ENCODE measurements at regions not wholly inside any gene's neighbourhood (a gene's known extent, or its start where the extent isn't known, plus 50 kb on each side); places are given as distances from the start of the nearest gene placed in this dataset.

GRCh38 chr18:42611134-42611533 is 504.4 kb downstream of the RIT2 start:
- ATAC-seq (ENCODE audit: low FRiP score) (no peak), DNase-seq (ENCODE audit: low spot score) (no peak)
- TF ChIP-seq CTCF (IDR thresholded peaks at IDR 0.05): no peak

- DNase-seq (ENCODE audit: low spot score) (no peak), ATAC-seq (ENCODE audit: low FRiP score) (no peak)
- TF ChIP-seq CTCF (IDR thresholded peaks at IDR 0.05): no peak
Observed at GRCh38 chr18:42614619-42615293, 500.7 kb downstream of the RIT2 start.

GRCh38 chr18:42617221-42617620 is 498.3 kb downstream of the RIT2 start:
- ATAC-seq (ENCODE audit: low FRiP score): no peak
- DNase-seq (ENCODE audit: low spot score): no peak
- no peak for TF ChIP-seq CTCF (IDR thresholded peaks at IDR 0.05)

GRCh38 chr18:42619771-42620170 is 495.7 kb downstream of the RIT2 start:
- no peak for DNase-seq (ENCODE audit: low spot score)
- TF ChIP-seq CTCF (IDR thresholded peaks at IDR 0.05): no peak
- no peak for ATAC-seq (ENCODE audit: low FRiP score)

- ATAC-seq (ENCODE audit: low FRiP score) (no peak), DNase-seq (ENCODE audit: low spot score) (no peak)
- no peak for TF ChIP-seq CTCF (IDR thresholded peaks at IDR 0.05)
Observed at GRCh38 chr18:42620657-42621056, 494.8 kb downstream of the RIT2 start.

- ATAC-seq (ENCODE audit: low FRiP score) (no peak), DNase-seq (ENCODE audit: low spot score) (no peak)
- TF ChIP-seq CTCF (IDR thresholded peaks at IDR 0.05): no peak
Observed at GRCh38 chr18:42623935-42624334, 491.6 kb downstream of the RIT2 start.

- no peak for TF ChIP-seq CTCF (IDR thresholded peaks at IDR 0.05)
- no peak for DNase-seq (ENCODE audit: low spot score)
- ATAC-seq (ENCODE audit: low FRiP score): no peak
Observed at GRCh38 chr18:42632801-42633200, 482.7 kb downstream of the RIT2 start.

Data from omental fat pad (tissue), 3 donors.